NCI-H748 (cell line): ENCODE measurements at regions not wholly inside any gene's neighbourhood (a gene's known extent, or its start where the extent isn't known, plus 50 kb on each side); places are given as distances from the start of the nearest gene placed in this dataset.

ENCODE experiments used
- DNase-seq: peaks from one replicate; lab custom pipeline; 2025; ENCODE audit not compliant: unreplicated experiment; lab: John Stamatoyannopoulos, UW

DNA sequence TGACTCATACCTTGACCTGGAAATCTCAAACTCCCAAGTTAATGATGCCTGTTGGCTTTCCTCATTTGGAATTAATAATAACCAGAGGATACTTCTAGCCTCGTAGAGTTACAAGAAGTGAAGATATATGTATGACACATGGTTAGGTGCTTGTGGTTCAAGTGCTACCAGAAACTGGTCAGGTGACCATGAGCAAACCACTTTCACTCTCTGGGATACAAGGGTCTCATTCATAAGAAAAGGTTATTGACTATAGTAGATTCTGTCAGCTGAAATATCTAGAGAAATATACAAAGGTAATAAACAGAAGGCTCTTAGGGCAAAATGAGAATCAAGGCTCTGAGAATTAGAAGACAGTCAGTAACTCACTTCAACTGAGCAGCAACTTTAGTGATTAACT, 233.3 kb downstream of the KCNA4 start:
- DNase-seq: no peak

- no peak for DNase-seq
These were observed 234.4 kb downstream of the KCNA4 start for GRCh38 chr11:29782447-29782846.

DNA sequence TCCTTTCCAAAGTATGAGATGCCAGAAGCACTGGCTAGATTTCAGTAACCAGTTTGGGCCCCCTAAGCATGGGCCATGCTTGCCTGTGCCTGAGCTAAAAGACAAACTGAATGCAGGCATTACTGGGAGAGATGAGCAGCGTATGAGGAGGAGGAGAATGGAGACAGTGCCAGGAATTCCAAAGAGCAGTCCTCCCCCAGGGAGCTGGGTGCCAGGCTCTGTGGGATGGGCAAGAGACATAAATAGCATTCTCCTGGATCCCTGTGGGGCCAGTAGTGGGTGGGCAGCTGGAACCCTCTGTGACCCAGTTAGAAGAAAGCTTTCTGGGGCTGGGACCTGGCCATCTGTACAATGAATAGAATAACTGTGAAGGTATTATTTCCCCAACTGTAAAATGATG, 235.6 kb downstream of the KCNA4 start:
- no peak for DNase-seq

- DNase-seq: no peak
These were observed 236.1 kb downstream of the KCNA4 start for GRCh38 chr11:29780756-29781155.

DNA sequence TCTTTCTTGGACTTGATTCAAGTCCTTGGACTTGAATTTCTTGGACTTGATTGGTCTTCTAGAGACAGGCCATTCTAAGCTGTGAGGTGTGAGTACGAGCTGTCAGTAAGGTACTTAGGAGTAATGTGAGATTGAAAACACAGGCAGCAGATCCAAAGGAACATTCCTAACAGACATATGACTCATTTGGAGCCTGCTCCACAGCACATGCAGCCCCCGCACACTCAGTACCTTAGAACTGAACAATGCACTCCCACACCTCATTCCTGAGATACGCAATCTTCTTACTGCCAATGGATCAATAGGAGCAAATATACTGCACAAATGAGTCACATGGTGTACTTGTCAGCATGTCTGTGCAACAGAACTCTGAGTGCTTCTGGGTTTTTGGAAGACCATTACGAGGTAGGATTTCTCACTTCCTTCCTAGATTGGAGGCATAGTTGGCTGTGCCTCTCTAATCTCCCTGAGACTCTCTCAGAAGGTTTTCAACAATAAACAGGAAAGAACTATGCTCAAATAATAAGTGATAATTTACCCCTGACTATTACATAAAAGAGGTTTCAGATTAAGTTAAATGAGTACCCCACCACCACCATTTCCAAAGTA, 243.1 kb downstream of the KCNA4 start:
- DNase-seq: no peak

DNA sequence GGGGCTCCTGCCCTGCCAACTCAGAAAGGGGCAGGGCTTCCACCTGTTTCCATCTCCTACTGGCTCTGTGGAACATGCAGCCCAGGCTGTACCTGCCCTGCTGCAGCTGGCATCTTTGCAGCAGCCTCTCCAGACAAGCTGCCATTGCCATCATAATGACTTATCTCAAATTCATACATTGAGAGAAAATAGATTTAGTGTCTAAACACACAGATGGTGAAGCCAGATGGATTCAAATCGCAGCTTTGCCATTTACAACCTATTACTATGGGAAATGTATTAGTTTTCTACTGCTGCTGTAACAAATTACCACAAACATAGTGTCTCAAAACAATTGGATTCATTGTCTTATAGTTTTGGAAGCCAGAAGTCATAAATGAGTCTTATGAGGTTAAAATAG, 260.0 kb downstream of the KCNA4 start:
- no peak for DNase-seq

GRCh38 chr11:29755474-29755873, 261.4 kb downstream of the KCNA4 start:
- DNase-seq: no peak

DNA sequence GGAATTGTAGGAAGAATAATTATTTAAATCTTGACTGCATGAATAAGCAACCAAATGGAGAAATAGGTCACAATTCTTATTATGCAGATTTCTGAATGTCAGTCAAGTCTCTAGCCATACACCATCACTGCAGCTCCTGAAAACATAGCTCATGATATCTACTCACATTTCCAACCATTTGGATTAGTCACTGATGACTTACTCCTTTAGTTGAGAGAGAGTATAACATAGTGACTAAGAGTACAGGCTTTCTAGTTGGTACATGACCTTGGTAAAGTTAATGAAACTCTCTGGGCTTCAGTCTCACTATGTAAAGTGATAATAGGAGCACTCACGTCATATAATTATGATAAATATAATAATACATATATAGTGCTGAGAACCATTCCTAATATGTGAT, 265.2 kb downstream of the KCNA4 start:
- DNase-seq: no peak

DNA sequence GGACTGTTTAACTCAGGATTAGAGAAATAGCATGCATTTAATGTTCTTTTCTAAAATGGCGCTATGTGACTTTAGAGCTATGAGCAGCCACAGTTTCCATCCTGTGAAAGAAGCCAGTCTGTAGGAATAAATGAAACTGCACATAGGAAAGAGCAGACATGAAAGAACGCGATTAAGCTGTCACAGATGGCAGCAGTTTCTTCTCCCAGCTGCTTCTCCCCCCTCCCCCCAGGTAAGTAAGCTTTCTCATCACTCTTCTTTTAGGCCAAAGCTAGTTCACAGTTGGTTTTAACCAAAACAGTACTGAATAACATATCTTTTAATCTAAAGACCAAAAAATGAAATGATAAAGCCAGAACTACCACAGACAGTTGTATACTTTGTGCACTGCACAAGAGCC, 266.4 kb downstream of the KCNA4 start:
- DNase-seq: no peak

- no peak for DNase-seq
These were observed 282.5 kb downstream of the KCNA4 start for GRCh38 chr11:29734287-29734686.

GRCh38 chr11:29713831-29714320, 303.0 kb downstream of the KCNA4 start:
- DNase-seq: no peak

DNA sequence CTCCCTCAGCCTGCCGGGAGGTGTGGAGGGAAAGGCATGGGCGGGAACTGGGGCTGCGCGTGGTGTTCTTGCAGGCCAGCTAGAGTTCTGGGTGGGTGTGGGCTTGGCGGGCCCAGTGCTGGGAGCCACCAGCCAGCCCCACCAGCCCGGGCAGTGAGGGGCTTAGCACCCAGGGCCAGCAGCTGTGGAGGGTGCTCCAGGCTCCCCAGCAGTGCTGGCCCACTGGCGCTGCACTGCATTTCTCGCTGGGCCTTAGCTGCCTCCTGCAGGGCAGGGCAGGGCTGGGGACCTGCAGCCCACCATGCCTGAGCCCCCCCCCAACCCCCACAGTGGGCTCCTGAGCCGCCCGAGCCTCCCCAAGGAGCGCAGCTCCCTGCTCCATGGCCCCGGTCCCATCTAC, 304.2 kb downstream of the KCNA4 start:
- DNase-seq: no peak

DNA sequence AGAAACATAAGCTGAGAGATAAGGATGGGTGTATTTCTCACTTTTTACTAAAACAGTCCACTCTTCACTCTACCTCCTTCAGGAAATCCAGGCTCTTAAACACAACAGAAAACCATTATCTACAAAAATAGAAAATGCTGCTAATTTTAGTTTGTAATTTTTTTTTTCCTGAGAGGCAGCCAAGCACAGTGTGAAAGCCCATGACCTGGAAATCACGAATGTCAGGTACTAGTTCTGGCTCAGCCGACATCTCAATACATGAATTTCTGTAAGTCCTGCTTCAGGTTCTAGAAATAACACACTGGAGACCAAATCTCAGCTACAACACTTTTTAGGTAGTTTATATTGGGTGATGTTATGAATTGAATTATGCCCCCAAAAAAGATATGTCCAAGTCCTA, 308.9 kb downstream of the KCNA4 start:
- DNase-seq: no peak

- no peak for DNase-seq
These were observed 331.5 kb downstream of the KCNA4 start for GRCh38 chr11:29685361-29685760.

DNA sequence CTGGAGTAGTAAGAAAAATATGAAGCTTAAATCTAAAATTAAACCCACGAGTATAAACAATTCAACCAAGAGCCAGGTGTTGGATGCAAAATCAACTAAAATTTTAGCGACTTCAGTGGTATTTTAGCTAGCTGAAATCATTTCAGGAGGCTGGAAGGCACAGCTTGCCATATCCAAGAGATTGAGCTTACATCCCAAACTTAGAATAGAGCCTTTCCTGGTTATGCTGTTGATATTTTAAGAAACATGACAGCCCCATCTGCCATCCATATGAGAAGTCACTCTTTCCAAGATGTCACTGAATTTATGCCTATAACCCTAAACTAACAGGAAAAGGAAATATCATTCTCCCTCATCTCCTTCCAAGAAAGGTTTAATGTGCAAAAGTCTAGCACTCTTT, 334.0 kb downstream of the KCNA4 start:
- DNase-seq: no peak

GRCh38 chr11:29679996-29680395, 336.8 kb downstream of the KCNA4 start:
- DNase-seq: no peak

DNA sequence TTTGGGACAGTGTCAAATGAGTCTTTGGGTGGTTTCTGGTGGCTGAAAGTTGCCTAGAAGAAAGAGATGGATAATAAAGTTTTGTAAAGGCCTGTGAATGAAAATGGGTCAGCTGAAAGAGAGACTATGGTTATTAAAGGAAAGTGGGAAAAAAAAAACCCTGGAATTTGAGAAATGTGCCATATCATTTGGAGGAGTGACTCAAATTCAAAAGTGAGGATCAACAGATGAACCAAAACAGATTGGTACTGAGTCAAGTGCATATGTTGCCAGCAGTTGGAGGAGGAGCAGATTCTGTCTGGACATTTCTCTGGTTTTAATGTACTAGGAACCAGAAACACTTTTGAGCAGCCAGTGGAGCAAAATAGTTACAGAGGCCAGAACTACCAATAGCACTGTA, 339.8 kb downstream of the KCNA4 start:
- no peak for DNase-seq

GRCh38 chr11:29669310-29669709, 347.5 kb downstream of the KCNA4 start:
- DNase-seq: no peak

GRCh38 chr11:29657709-29658108, 359.1 kb downstream of the KCNA4 start:
- no peak for DNase-seq

DNA sequence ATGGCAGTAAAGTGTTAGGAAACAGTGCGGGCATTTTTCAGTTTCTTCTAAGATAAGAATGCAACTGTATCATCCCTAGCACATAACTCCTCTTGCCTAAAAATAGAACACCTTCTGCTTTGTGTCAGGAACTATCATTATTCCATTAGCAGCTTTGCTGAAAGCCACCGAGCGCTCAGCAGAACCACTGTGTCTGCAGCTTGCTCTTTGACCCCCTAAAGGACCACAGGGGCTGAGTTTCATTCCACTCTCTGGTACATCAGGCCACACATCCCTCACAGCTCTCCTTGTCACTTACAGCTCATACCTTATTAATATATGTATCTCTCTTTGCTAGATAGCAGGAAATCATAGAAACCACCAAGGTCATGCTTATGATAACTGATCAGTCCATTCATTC, 360.2 kb downstream of the KCNA4 start:
- no peak for DNase-seq

GRCh38 chr11:29645373-29645772, 371.5 kb downstream of the KCNA4 start:
- no peak for DNase-seq

DNA sequence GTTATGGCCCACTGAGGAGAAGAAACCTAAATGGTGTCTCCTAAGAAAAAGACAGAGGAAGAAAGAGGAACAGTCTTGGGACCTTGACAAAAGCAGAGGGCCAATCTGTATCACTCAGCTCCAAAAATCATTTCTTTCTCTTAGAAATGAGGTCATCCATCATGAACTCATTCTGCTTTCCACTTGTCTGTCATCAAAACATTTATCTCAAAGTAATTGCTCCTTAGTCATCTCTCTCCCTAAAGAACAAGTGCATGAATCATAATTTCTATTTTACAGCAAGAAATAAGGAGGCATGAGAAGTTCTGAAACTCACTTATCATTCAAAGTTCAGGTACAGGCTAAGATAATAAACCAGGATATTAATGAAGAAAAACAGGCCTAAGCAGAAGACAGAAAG, 375.6 kb downstream of the KCNA4 start:
- DNase-seq: no peak

DNA sequence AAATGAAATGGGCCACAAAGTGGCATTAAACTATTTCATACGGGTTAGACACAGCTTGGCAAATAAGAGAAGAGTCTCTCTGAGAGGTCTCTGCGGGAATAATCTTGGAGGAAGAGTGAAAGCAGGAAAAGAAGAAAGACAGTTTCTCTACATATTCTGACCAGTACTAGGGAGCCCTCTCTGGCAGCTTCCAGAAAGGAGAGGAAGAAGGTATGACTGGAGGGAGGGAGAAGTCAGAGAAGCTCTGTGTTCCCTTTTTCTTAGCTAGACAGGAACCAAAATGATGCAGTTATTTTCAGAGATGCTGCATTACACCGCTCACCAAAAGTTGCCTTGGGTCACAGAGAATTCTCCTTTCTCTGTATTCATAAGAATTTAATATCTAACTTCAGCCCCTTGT, 382.1 kb downstream of the KCNA4 start:
- no peak for DNase-seq

DNA sequence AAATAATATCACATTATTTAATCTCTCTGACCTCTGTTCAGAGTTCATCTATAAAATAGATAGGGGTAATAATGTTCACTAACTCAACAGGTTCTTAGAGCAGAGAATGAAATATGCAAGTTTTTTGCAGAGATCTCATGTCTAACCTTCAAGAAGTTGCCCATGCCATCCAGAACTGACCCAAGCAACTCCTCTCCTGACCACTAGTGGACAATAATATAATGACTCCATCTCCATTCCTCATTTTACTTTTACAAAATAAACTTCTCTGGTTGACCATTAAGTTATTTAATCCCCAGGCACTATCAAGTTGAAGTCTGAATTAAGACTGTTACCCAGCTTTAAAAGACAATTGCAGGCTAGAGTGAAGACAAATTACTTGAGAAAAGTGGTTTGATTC, 382.6 kb downstream of the KCNA4 start:
- no peak for DNase-seq
